ENCODE measurements at regions not wholly inside any gene's neighbourhood (a gene's known extent, or its start where the extent isn't known, plus 50 kb on each side); places are given as distances from the start of the nearest gene placed in this dataset.

- WGBS, 3 donors = 55 to 64% (median 63%) methylated on average over 1 of the region's 1 CpG
- Histone ChIP-seq H3K4me1 (ENCODE audit: insufficient read depth) (no peaks in the 10 kb centered on the region), H3K27me3 (no peaks in the 10 kb centered on the region), H3K4me3 (no peak overlapping the region), H3K27ac (no peak overlapping the region), H3K9me3 (no peaks in the 10 kb centered on the region), H3K36me3 (no peaks in the 10 kb centered on the region)
- no peak for DNase-seq
- intact Hi-C loops (cut with DNase I) = no loop called here
- no peak for TF ChIP-seq POLR2A (IDR thresholded peaks at IDR 0.05)
- no peak for TF ChIP-seq CTCF (IDR thresholded peaks at IDR 0.05)
- no peak for TF ChIP-seq EP300 (IDR thresholded peaks at IDR 0.05)
Observed at GRCh38 chr2:18426174-18426573, 134.3 kb downstream of the RDH14 start.

- DNase-seq = no peak
- WGBS, 3 donors = 58 to 65% (median 62%) methylated on average over 3 of the region's 3 CpGs
- intact Hi-C loops (cut with DNase I) = no loop called here
- no peaks in the 10 kb centered on the region for H3K4me1 ChIP-seq (ENCODE audit: insufficient read depth)
- no peaks in the 10 kb centered on the region for H3K36me3 ChIP-seq
- H3K27me3 ChIP-seq = no peaks in the 10 kb centered on the region
- no peak for TF ChIP-seq EP300 (IDR thresholded peaks at IDR 0.05)
- TF ChIP-seq POLR2A (IDR thresholded peaks at IDR 0.05) = no peak
- TF ChIP-seq CTCF (IDR thresholded peaks at IDR 0.05) = no peak
- no peaks in the 10 kb centered on the region for H3K9me3 ChIP-seq
- no peak overlapping the region for H3K27ac ChIP-seq
- H3K4me3 ChIP-seq = no peak overlapping the region
Observed at GRCh38 chr2:18425210-18425703, 135.2 kb downstream of the RDH14 start.

GRCh38 chr2:18423636-18424035, 136.8 kb downstream of the RDH14 start:
- DNase-seq = no peak
- H3K27me3 ChIP-seq = no peaks in the 10 kb centered on the region
- H3K36me3 ChIP-seq = no peaks in the 10 kb centered on the region
- no peak overlapping the region for H3K27ac ChIP-seq
- H3K4me3 ChIP-seq = no peak overlapping the region
- intact Hi-C loops (cut with DNase I) = no loop called here
- H3K9me3 ChIP-seq = no peaks in the 10 kb centered on the region
- no peaks in the 10 kb centered on the region for H3K4me1 ChIP-seq (ENCODE audit: insufficient read depth)
- TF ChIP-seq POLR2A (IDR thresholded peaks at IDR 0.05) (no peak), EP300 (IDR thresholded peaks at IDR 0.05) (no peak), CTCF (IDR thresholded peaks at IDR 0.05) (no peak)

- Histone ChIP-seq H3K4me1 (ENCODE audit: insufficient read depth) (no peaks in the 10 kb centered on the region), H3K4me3 (no peak overlapping the region), H3K36me3 (no peaks in the 10 kb centered on the region), H3K27me3 (no peaks in the 10 kb centered on the region), H3K9me3 (no peaks in the 10 kb centered on the region), H3K27ac (no peak overlapping the region)
- no peak for DNase-seq
- WGBS, 3 donors = 46 to 56% (median 52%) methylated on average over 2 of the region's 2 CpGs
- no peak for TF ChIP-seq POLR2A (IDR thresholded peaks at IDR 0.05)
- no peak for TF ChIP-seq CTCF (IDR thresholded peaks at IDR 0.05)
- no peak for TF ChIP-seq EP300 (IDR thresholded peaks at IDR 0.05)
- intact Hi-C loops (cut with DNase I) = no loop called here
Observed at GRCh38 chr2:18422432-18423165, 137.9 kb downstream of the RDH14 start.

Measured in ovary (tissue), 7 donors.